Keratinocyte (primary cell): ENCODE measurements at regions not wholly inside any gene's neighbourhood (a gene's known extent, or its start where the extent isn't known, plus 50 kb on each side); places are given as distances from the start of the nearest gene placed in this dataset.

Source experiments
- DNase-seq: peaks from one replicate; pipeline ENCODE4 v3.0.0-alpha.2; 2011; ENCODE audit warnings: low read depth, missing footprints, low spot score
- FAIRE-seq: peaks from 2 replicates; lab custom pipeline; 2011; peaks lifted over from hg19 to GRCh38; lab: Jason Lieb, UNC
- H2AFZ ChIP-seq: 2 replicates; pipeline ENCODE4 v1.6.0; 2012; ENCODE audit warnings: low read length, control low read depth, inconsistent platforms; ENCODE audit not compliant: control insufficient read depth
- H3K27ac ChIP-seq: 2 replicates; pipeline ENCODE4 v1.5.1; 2011; ENCODE audit warnings: low read length; ENCODE audit not compliant: control insufficient read depth, insufficient read depth
- H3K27me3 ChIP-seq: 3 replicates; pipeline ENCODE4 v1.6.0; 2011; ENCODE audit warnings: low read length; ENCODE audit not compliant: control insufficient read depth, insufficient read depth; ENCODE audit errors: extremely low read depth
- H3K36me3 ChIP-seq, 2 experiments: 2 replicates in 1 of 2; 3 replicates in 1 of 2; pipeline ENCODE4 v1.5.1; 2011; ENCODE audit warnings: low read length in 2 of 2, mild to moderate bottlenecking in 1 of 2; ENCODE audit not compliant: control insufficient read depth in 2 of 2, insufficient read depth in 2 of 2; ENCODE audit errors: extremely low read depth in 1 of 2
- H3K4me1 ChIP-seq: 3 replicates; pipeline ENCODE4 v1.5.1; 2011; ENCODE audit warnings: low read length; ENCODE audit not compliant: control insufficient read depth, insufficient read depth; ENCODE audit errors: extremely low read depth
- H3K4me2 ChIP-seq: 3 replicates; pipeline ENCODE4 v1.6.0; 2011; ENCODE audit warnings: low read depth, low read length; ENCODE audit not compliant: control insufficient read depth, insufficient read depth; ENCODE audit errors: extremely low read depth
- H3K4me3 ChIP-seq, 3 experiments: fragments of 200-600 bp in 1 of 3; sonication (generic) in 1 of 3; 2 replicates in 2 of 3; 3 replicates in 1 of 3; pipeline ENCODE4 v1.5.1; 2011 to 2016; ENCODE audit warnings: low read length in 3 of 3, mild to moderate bottlenecking in 3 of 3, control low read depth in 2 of 3, inconsistent platforms in 1 of 3, low read depth in 1 of 3, mixed read lengths in 1 of 3, mixed run types in 1 of 3, moderate library complexity in 1 of 3; ENCODE audit not compliant: control insufficient read depth in 2 of 3, insufficient read depth in 2 of 3; ENCODE audit errors: extremely low read depth in 1 of 3
- H3K79me2 ChIP-seq: 2 replicates; pipeline ENCODE4 v1.6.0; 2012; ENCODE audit warnings: low read length; ENCODE audit not compliant: control insufficient read depth, insufficient read depth
- H3K9ac ChIP-seq: 3 replicates; pipeline ENCODE4 v1.6.0; 2011; ENCODE audit warnings: low read length; ENCODE audit not compliant: control insufficient read depth, insufficient read depth; ENCODE audit errors: extremely low read depth
- H3K9me1 ChIP-seq: 3 replicates; pipeline ENCODE4 v1.6.0; 2011; ENCODE audit warnings: low read length; ENCODE audit not compliant: control insufficient read depth, insufficient read depth; ENCODE audit errors: extremely low read depth
- H3K9me3 ChIP-seq: 2 replicates; pipeline ENCODE4 v1.5.1; 2012; ENCODE audit warnings: low read depth, low read length; ENCODE audit not compliant: control insufficient read depth
- H4K20me1 ChIP-seq: 3 replicates; pipeline ENCODE4 v1.6.0; 2011; ENCODE audit warnings: low read length; ENCODE audit not compliant: control insufficient read depth, insufficient read depth; ENCODE audit errors: extremely low read depth
- CTCF ChIP-seq, 3 experiments: IDR thresholded peaks in 1 of 3; conservative IDR thresholded peaks in 1 of 3; optimal IDR thresholded peaks in 1 of 3; 2 replicates in 2 of 3; 3 replicates in 1 of 3; pipeline versions ENCODE3 to v1.5.1; 2011; ENCODE audit warnings: low read length in 3 of 3, mild to moderate bottlenecking in 3 of 3, moderate library complexity in 2 of 3, control low read depth in 1 of 3, inconsistent platforms in 1 of 3; ENCODE audit not compliant: insufficient read depth in 2 of 3; ENCODE audit errors: extremely low read depth in 1 of 3
- EZH2 ChIP-seq: IDR thresholded peaks from one replicate; pipeline ENCODE4 v1.6.1; 2012; ENCODE audit warnings: inconsistent platforms, mild to moderate bottlenecking, low read length, moderate library complexity
- dilution Hi-C: fragments of 300-500 bp; cut with MboI; formaldehyde crosslinking; loops from one replicate; pipeline ENCODE4 v1.7.0; 2020; ENCODE audit warnings: low sequenced_read_pairs; ENCODE audit not compliant: extremely low pct_ligation_motif_present

- FAIRE-seq (no peak), DNase-seq (no peak)
- Histone ChIP-seq H3K27ac (no peak overlapping the region), H2AFZ (no peak overlapping the region), H3K79me2 (no peaks in the 10 kb centered on the region), H3K27me3 (no peaks in the 10 kb centered on the region), H3K36me3 (no peaks in the 10 kb centered on the region), H3K4me3 (no peak overlapping the region), H3K9me1 (no peaks in the 10 kb centered on the region), H3K9me3 (no peaks in the 10 kb centered on the region), H3K4me1 (peaks cover 12% of the 10 kb centered on the region), H4K20me1 (no peaks in the 10 kb centered on the region), H3K4me2 (peak overlapping the region; percentile 61), H3K9ac (no peak overlapping the region)
- TF ChIP-seq EZH2 (no peak), CTCF (optimal IDR thresholded peaks at IDR 0.05 in 1 of 3, IDR thresholded peaks at IDR 0.05 in 1 of 3, conservative IDR thresholded peaks at IDR 0.05 in 1 of 3; ENCODE audit: extremely low read depth in 1 of 3, insufficient read depth in 2 of 3, low read length in 3 of 3) (no peak)
- dilution Hi-C loops, result no loop called here
Observed at GRCh38 chr6:169958510-169958909, 207.1 kb downstream of the ERMARD start.

- TF ChIP-seq EZH2 (no peak), CTCF (optimal IDR thresholded peaks at IDR 0.05 in 1 of 3, IDR thresholded peaks at IDR 0.05 in 1 of 3, conservative IDR thresholded peaks at IDR 0.05 in 1 of 3; ENCODE audit: extremely low read depth in 1 of 3, insufficient read depth in 2 of 3, low read length in 3 of 3) (no peak)
- dilution Hi-C loops, result no loop called here
- Histone ChIP-seq H3K4me2 (no peak overlapping the region), H3K79me2 (no peaks in the 10 kb centered on the region), H3K27me3 (no peaks in the 10 kb centered on the region), H3K9ac (no peak overlapping the region), H2AFZ (no peak overlapping the region), H3K27ac (no peak overlapping the region), H3K9me3 (no peaks in the 10 kb centered on the region), H4K20me1 (no peaks in the 10 kb centered on the region), H3K4me3 (no peak overlapping the region), H3K36me3 (no peaks in the 10 kb centered on the region), H3K9me1 (no peaks in the 10 kb centered on the region), H3K4me1 (peaks cover 12% of the 10 kb centered on the region)
- no peak for DNase-seq
- no peak for FAIRE-seq
Observed at GRCh38 chr6:169957351-169957963, 206.0 kb downstream of the ERMARD start.
